CD4-positive, alpha-beta T cell treated with Interleukin-2 at 100 ng/mL for 4 hours (primary cell): ENCODE measurements at regions not wholly inside any gene's neighbourhood (a gene's known extent, or its start where the extent isn't known, plus 50 kb on each side); places are given as distances from the start of the nearest gene placed in this dataset.

ENCODE experiments used
- DNase-seq: peaks from one replicate; pipeline ENCODE4 v3.0.0-alpha.2; 2020; ENCODE audit warnings: low spot score

DNA sequence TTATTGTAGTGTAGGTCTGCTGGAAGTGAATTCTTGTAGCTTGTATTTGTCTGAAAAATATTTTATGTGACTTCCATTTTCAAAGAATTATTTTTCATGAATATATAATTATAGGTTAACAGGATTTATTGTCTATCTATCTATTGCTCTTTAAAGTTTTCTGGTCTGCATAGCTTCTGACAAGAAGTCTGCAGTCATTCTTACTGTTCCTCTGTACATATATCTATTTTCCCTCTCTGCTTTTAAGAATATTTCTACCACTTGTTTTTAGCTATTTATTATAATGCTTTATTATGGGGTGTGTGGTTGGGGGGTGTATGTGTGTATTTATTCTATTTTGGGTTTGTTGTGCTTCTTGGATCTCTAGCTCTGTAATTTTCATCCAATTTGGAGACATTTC is 77.4 kb downstream of the ETS2 start:
- DNase-seq, result no peak

DNA sequence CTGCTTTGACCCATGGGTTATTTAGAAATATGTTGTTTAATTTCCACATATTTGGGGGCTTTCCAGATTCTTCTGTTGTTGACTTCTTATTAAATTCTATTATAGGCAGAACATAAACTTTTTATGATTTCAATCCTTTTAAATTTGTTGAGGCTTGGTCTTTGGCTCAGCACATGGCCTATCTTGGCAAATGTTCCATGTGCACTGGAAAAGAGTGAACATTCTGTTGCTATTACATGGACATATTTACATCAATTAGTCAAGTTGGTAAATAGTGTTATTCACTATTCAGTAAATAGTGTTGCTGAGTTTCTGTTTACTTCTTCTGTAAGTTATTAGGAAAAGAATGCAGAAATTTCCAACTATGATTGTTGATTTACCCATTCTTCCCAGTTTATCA is 75.4 kb downstream of the ETS2 start:
- DNase-seq, result no peak

DNA sequence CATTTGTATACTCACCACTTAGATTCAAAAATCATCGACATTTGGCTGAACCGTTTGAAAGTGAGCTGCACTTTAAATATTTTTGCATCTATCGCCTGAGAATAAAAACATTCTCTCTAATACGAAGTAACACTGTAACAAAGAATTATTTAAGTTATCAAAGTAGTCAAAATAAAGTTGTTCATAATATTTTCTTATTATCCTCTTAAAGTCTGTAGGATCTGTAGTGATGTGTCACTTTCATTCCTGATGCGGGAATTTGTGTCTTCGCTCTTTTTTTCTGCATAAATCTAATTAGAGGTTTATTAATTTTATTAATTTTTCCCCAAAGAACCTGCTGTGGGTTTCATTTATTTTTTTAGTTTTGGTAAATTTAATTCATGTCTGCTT is 74.8 kb downstream of the ETS2 start:
- no peak for DNase-seq

DNA sequence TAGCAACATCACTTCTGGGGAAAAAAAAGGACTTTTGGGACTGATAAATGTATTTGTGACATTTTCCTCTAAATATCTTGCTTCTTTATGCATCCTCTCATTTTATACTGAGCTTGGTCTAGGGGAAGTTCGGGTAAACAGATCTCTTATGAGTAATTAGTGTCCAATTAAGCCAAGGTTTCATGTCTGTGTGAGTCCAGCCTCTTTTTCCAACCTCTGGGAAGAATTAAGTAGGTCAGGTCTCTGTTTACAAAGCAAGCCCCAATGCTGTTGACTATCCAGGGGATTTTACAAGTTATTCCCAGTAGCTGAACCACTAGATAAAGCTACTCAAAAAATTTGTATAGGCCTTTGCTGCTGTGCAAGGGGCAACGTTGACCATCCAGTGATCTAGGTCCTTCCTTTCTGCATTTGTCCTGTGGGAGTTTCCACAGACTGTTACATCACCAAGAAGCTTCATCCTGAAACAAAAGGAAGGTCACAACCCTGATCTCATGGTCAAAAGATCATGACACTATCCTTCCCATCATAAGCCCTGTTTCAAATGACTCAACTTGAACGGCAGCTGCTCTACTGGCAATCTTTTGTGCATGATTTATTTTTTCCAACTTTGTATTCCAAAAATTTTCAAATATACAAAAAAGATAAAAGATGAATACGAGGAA is 74.3 kb downstream of the ETS2 start:
- DNase-seq, result no peak

DNA sequence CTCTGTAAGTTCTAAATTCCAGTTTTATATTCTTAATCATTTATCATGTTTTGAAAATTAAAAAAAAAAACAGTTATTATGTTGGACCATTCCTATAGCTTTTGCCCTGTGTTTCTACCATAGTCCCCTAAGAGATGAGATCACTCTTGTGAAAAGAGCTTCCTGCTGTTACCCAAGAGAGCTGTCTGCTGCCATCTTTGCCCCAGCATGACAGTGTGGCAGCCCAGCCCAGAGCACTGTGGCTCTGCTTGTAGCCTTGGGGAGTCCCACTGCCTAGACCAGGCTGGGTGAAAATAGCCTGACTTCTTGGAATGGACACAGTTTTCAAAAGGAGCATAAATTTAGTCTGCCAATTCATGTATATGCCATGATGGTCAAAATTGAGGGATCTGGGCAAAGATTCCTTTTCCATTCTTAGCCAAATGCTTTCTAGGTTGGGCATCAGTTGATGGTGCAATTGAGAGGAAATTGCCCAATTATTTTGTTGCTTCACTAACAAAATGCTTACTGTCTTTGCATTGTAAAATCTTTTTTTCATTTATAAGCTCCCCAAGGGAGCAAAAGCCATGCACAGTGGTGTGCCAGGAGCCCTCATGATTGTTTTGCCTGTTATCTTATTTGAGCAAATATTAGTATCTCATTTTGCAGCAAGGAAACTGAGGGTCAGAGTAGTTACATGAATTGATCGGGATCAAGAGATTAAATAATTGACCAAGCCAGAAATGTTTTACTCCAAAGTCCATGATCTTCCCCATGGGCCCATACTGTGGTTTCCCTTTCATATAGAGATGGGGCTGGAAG is 72.8 kb downstream of the ETS2 start:
- no peak for DNase-seq

DNA sequence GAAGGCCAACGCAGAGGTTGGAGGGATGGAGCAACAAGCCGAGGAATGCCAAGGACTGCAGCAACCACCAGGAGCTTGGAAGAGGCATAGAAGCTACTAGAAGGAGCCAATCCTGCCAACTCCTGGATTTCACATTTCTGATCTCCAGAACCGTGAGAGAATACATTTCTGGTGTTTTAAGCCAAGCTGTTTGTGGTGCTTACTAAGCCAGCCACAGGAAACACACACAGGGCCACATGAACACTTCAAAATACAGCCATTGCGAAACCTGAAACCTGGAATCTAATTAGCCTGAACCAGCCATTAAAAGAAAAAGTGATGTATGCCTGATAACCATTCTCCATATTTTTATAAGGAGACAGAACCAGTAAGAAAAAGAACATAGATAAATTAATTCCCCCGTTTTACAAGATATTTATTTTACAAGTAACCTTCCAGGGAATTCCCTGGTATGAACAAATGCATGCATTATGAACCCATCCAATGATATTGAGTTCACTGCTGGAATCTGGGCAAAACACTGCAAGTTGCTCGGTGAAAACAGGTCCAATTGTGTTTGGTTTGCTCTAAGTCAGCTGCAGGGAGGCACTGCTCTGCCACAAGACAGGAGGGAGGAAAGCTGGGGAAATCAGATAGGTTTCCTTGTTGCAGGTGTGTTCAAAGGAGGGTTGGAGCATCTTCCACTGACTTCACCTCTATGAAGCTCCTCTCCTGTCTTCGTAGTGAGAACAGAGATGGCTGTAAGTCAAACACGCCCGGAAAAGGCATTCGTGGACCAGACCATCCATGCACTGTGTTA is 70.2 kb downstream of the ETS2 start:
- DNase-seq, result no peak
